Ovary (tissue), 3 donors: ENCODE measurements at regions not wholly inside any gene's neighbourhood (a gene's known extent, or its start where the extent isn't known, plus 50 kb on each side); places are given as distances from the start of the nearest gene placed in this dataset.

Source experiments
- CTCF ChIP-seq, 3 donors: fragments of 450-650 bp in 2 of 3; fragments of 200-600 bp in 1 of 3; IDR thresholded peaks; one replicate each; pipeline versions ENCODE4 v1.5.1 to v1.8.0; 2016 to 2022; ENCODE audit warnings: antibody characterized with exemption in 3 of 3, mild to moderate bottlenecking in 1 of 3
- EP300 ChIP-seq: sonication (generic); formaldehyde crosslinking; IDR thresholded peaks from one replicate; pipeline ENCODE4 v1.6.1; 2017; ENCODE audit warnings: antibody characterized with exemption
- donor health status: DM: no; HTN: no; CAD: no.

GRCh38 chr20:11604339-11604738 lies 313.4 kb upstream of the BTBD3 start:
- TF ChIP-seq CTCF (IDR thresholded peaks at IDR 0.05) (no peak), EP300 (no peak)
